HEK293 (cell line): ENCODE measurements at regions not wholly inside any gene's neighbourhood (a gene's known extent, or its start where the extent isn't known, plus 50 kb on each side); places are given as distances from the start of the nearest gene placed in this dataset.

Source experiments
- CTCF ChIA-PET: fragments of 350-600 bp; formaldehyde crosslinking; extraction: SDS; loops from one replicate; lab custom pipeline; 2021; ENCODE audit warnings: antibody characterized with exemption; lab: Yijun Ruan, JAX
- POLR2A ChIA-PET: fragments of 300-600 bp; formaldehyde crosslinking; extraction: SDS; loops from one replicate; lab custom pipeline; 2020; ENCODE audit warnings: antibody characterized with exemption, inconsistent platforms; lab: Yijun Ruan, JAX
- H3K27ac ChIP-seq: fragments of 200-500 bp; sonication (Bioruptor generic); 2 replicates; pipeline ENCODE4 v1.5.1; 2014; ENCODE audit warnings: low read depth, low read length, control low read depth, inconsistent platforms; ENCODE audit errors: extremely low read depth
- H3K36me3 ChIP-seq, 2 experiments: fragments of 200-500 bp in 1 of 2; sonication (Bioruptor generic) in 1 of 2; 1 replicate in 1 of 2; 2 replicates in 1 of 2; pipeline ENCODE4 v1.5.1; 2014 to 2017; ENCODE audit warnings: inconsistent platforms in 2 of 2, low read length in 2 of 2; ENCODE audit not compliant: control insufficient read depth in 2 of 2, insufficient read depth in 1 of 2
- H3K4me1 ChIP-seq: fragments of 200-500 bp; sonication (Bioruptor generic); 2 replicates; pipeline ENCODE4 v1.5.1; 2014; ENCODE audit warnings: mild to moderate bottlenecking, low read length, inconsistent platforms; ENCODE audit not compliant: control insufficient read depth, insufficient read depth
- H3K4me3 ChIP-seq: 2 replicates; pipeline ENCODE4 v1.5.1; 2011; ENCODE audit warnings: low read depth, mild to moderate bottlenecking, control low read depth, low read length, moderate library complexity
- H3K9me3 ChIP-seq: fragments of 200-500 bp; sonication (Bioruptor generic); 2 replicates; pipeline ENCODE4 v1.5.1; 2014; ENCODE audit warnings: low read depth, low read length, inconsistent platforms; ENCODE audit not compliant: control insufficient read depth, insufficient read depth
- BCL11A ChIP-seq: fragments of 450-650 bp; formaldehyde crosslinking; IDR thresholded peaks from 2 replicates; pipeline ENCODE4 v1.5.1; 2016; ENCODE audit warnings: low read depth, missing biosample characterization, missing genetic modification characterization
- EGR2 ChIP-seq: fragments of 450-650 bp; formaldehyde crosslinking; IDR thresholded peaks from 2 replicates; pipeline ENCODE4 v1.5.1; 2016; ENCODE audit warnings: low read depth, missing biosample characterization, missing genetic modification characterization
- OSR2 ChIP-seq: fragments of 450-650 bp; formaldehyde crosslinking; IDR thresholded peaks from 2 replicates; pipeline ENCODE4 v1.5.1; 2016; ENCODE audit warnings: missing biosample characterization, missing genetic modification characterization
- SALL2 ChIP-seq: fragments of 450-650 bp; formaldehyde crosslinking; IDR thresholded peaks from 2 replicates; pipeline ENCODE4 v1.5.0; 2017; ENCODE audit warnings: missing biosample characterization, mild to moderate bottlenecking, missing genetic modification characterization, borderline replicate concordance
- SCRT1 ChIP-seq: fragments of 450-650 bp; formaldehyde crosslinking; IDR thresholded peaks from 2 replicates; pipeline ENCODE4 v1.5.1; 2016; ENCODE audit warnings: missing biosample characterization, missing genetic modification characterization, borderline replicate concordance
- SETDB1 ChIP-seq: IDR thresholded peaks from one replicate; pipeline ENCODE4 v1.6.1; 2017; ENCODE audit warnings: mild to moderate bottlenecking, low read length, moderate library complexity, mixed read lengths; ENCODE audit not compliant: insufficient read length
- ZNF114 ChIP-seq: fragments of 450-650 bp; formaldehyde crosslinking; IDR thresholded peaks from 2 replicates; pipeline ENCODE4 v1.5.0; 2017; ENCODE audit warnings: missing biosample characterization, missing genetic modification characterization
- ZNF121 ChIP-seq: fragments of 450-650 bp; formaldehyde crosslinking; IDR thresholded peaks from 2 replicates; pipeline ENCODE4 v1.5.1; 2016; ENCODE audit warnings: missing biosample characterization, missing genetic modification characterization
- ZNF133 ChIP-seq: fragments of 450-650 bp; formaldehyde crosslinking; IDR thresholded peaks from 2 replicates; pipeline ENCODE4 v1.5.1; 2016; ENCODE audit warnings: missing biosample characterization, missing genetic modification characterization
- ZNF174 ChIP-seq: fragments of 450-650 bp; formaldehyde crosslinking; IDR thresholded peaks from 2 replicates; pipeline ENCODE4 v1.5.0; 2017; ENCODE audit warnings: missing biosample characterization, mild to moderate bottlenecking, missing genetic modification characterization
- ZNF184 ChIP-seq: fragments of 450-650 bp; IDR thresholded peaks from 2 replicates; pipeline ENCODE4 v1.5.1; 2018; ENCODE audit warnings: missing biosample characterization, mild to moderate bottlenecking, missing genetic modification characterization
- ZNF239 ChIP-seq: fragments of 450-650 bp; formaldehyde crosslinking; IDR thresholded peaks from 2 replicates; pipeline ENCODE4 v1.5.1; 2016; ENCODE audit warnings: missing biosample characterization, missing genetic modification characterization
- ZNF324 ChIP-seq: fragments of 450-650 bp; formaldehyde crosslinking; IDR thresholded peaks from 2 replicates; pipeline ENCODE4 v1.5.1; 2016; ENCODE audit warnings: missing biosample characterization, missing genetic modification characterization
- ZNF423 ChIP-seq: fragments of 450-650 bp; formaldehyde crosslinking; IDR thresholded peaks from 2 replicates; pipeline ENCODE4 v1.5.1; 2016; ENCODE audit warnings: missing biosample characterization, missing genetic modification characterization
- ZNF48 ChIP-seq: fragments of 450-650 bp; formaldehyde crosslinking; IDR thresholded peaks from 2 replicates; pipeline ENCODE4 v1.5.1; 2016; ENCODE audit warnings: missing biosample characterization, missing genetic modification characterization
- ZNF560 ChIP-seq: fragments of 450-650 bp; formaldehyde crosslinking; IDR thresholded peaks from 2 replicates; pipeline ENCODE4 v1.5.1; 2017; ENCODE audit warnings: missing biosample characterization, missing genetic modification characterization, borderline replicate concordance
- ZNF585B ChIP-seq: fragments of 450-650 bp; formaldehyde crosslinking; IDR thresholded peaks from 2 replicates; pipeline ENCODE4 v1.5.1; 2016; ENCODE audit warnings: missing biosample characterization, missing genetic modification characterization
- ZNF623 ChIP-seq: fragments of 450-650 bp; formaldehyde crosslinking; IDR thresholded peaks from 2 replicates; pipeline ENCODE4 v1.5.1; 2016; ENCODE audit warnings: missing biosample characterization, missing genetic modification characterization
- ZNF660 ChIP-seq: fragments of 450-650 bp; IDR thresholded peaks from 2 replicates; pipeline ENCODE4 v1.5.1; 2018; ENCODE audit warnings: missing biosample characterization, mild to moderate bottlenecking, missing genetic modification characterization
- ZNF664 ChIP-seq: fragments of 450-650 bp; formaldehyde crosslinking; IDR thresholded peaks from 2 replicates; pipeline ENCODE4 v1.5.1; 2016; ENCODE audit warnings: missing biosample characterization, missing genetic modification characterization
- ZNF777 ChIP-seq: fragments of 450-650 bp; formaldehyde crosslinking; IDR thresholded peaks from 2 replicates; pipeline ENCODE4 v1.5.1; 2017; ENCODE audit warnings: missing biosample characterization, missing genetic modification characterization, borderline replicate concordance
- TF ChIP-seq, protein P1 (sequence below): fragments of 450-650 bp; formaldehyde crosslinking; IDR thresholded peaks from 2 replicates; pipeline ENCODE4 v1.5.1; 2016; ENCODE audit warnings: missing biosample characterization, missing genetic modification characterization
- TF ChIP-seq, protein P2 (sequence below): fragments of 450-650 bp; formaldehyde crosslinking; IDR thresholded peaks from 2 replicates; pipeline ENCODE4 v1.5.1; 2017; ENCODE audit warnings: missing biosample characterization, missing genetic modification characterization

DNA sequence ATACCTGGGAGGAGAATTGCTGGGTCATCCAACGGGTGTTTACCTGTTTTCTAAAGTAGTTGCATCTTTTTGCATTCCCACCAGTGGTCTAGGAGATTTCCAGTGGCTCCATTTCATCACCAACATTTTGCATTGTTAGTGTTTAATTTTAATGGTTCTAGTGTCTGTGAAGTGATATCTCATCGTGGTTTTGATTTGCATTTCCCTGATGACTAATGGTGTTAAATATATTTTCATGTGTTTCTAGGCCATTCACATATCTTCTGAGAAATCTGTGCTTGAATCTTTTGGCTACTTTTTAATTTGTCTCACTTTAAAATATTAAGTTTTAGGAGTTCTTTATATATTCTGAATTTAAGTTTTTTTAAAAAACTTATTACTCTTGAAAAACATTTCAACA lies 439.6 kb downstream of the TMEM135 start:
- H3K27ac ChIP-seq = no peak overlapping the region
- no peaks in the 10 kb centered on the region for H3K36me3 ChIP-seq
- ChIA-PET POLR2A (no interaction called here), CTCF (no interaction called here)
- no peak overlapping the region for H3K4me3 ChIP-seq
- no peak for TF ChIP-seq ZNF114 (tag by site-specific recombination)
- TF ChIP-seq, protein P1, sequence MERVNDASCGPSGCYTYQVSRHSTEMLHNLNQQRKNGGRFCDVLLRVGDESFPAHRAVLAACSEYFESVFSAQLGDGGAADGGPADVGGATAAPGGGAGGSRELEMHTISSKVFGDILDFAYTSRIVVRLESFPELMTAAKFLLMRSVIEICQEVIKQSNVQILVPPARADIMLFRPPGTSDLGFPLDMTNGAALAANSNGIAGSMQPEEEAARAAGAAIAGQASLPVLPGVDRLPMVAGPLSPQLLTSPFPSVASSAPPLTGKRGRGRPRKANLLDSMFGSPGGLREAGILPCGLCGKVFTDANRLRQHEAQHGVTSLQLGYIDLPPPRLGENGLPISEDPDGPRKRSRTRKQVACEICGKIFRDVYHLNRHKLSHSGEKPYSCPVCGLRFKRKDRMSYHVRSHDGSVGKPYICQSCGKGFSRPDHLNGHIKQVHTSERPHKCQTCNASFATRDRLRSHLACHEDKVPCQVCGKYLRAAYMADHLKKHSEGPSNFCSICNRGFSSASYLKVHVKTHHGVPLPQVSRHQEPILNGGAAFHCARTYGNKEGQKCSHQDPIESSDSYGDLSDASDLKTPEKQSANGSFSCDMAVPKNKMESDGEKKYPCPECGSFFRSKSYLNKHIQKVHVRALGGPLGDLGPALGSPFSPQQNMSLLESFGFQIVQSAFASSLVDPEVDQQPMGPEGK (tag by site-specific recombination) = no peak
- no peak for TF ChIP-seq ZNF777
- TF ChIP-seq EGR2 = no peak
- TF ChIP-seq SALL2 = no peak
- no peak for TF ChIP-seq ZNF560 (tag by site-specific recombination)
- no peak for TF ChIP-seq ZNF664 (tag by site-specific recombination)
- TF ChIP-seq ZNF623 (tag by site-specific recombination) = no peak
- TF ChIP-seq ZNF585B (tag by site-specific recombination) = no peak
- TF ChIP-seq ZNF660 (tag by site-specific recombination) = no peak
- no peak for TF ChIP-seq ZNF239
- TF ChIP-seq ZNF184 = no peak
- TF ChIP-seq ZNF133 (tag by site-specific recombination) = no peak
- TF ChIP-seq, protein P2, sequence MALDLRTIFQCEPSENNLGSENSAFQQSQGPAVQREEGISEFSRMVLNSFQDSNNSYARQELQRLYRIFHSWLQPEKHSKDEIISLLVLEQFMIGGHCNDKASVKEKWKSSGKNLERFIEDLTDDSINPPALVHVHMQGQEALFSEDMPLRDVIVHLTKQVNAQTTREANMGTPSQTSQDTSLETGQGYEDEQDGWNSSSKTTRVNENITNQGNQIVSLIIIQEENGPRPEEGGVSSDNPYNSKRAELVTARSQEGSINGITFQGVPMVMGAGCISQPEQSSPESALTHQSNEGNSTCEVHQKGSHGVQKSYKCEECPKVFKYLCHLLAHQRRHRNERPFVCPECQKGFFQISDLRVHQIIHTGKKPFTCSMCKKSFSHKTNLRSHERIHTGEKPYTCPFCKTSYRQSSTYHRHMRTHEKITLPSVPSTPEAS (tag by site-specific recombination) = no peak
- H3K9me3 ChIP-seq = no peaks in the 10 kb centered on the region
- H3K4me1 ChIP-seq = no peaks in the 10 kb centered on the region

GRCh38 chr11:87473174-87473573 lies 435.4 kb downstream of the TMEM135 start:
- ChIA-PET POLR2A (no interaction called here), CTCF (interaction anchor here (1.1 kb wide), 1 partner anchor 139 kb away, joined by 3 read pairs; no protein-coding TSS in a partner anchor)
- TF ChIP-seq ZNF174 (tag by site-specific recombination) = no peak
- no peak for TF ChIP-seq ZNF324 (tag by site-specific recombination)
- TF ChIP-seq ZNF423 (tag by site-specific recombination) = no peak
- no peak for TF ChIP-seq ZNF48 (tag by site-specific recombination)
- no peak for TF ChIP-seq SCRT1
- no peak for TF ChIP-seq BCL11A (tag by site-specific recombination)
- TF ChIP-seq ZNF121 (tag by site-specific recombination) = no peak
- TF ChIP-seq, protein P1 (tag by site-specific recombination) = no peak
- no peak for TF ChIP-seq SETDB1
- TF ChIP-seq OSR2 (tag by site-specific recombination) = no peak
- Histone ChIP-seq H3K4me3 (no peak overlapping the region), H3K4me1 (no peaks in the 10 kb centered on the region), H3K27ac (no peak overlapping the region), H3K9me3 (no peaks in the 10 kb centered on the region), H3K36me3 (no peaks in the 10 kb centered on the region)
